Activated B cell treated with CpG ODN at 0.5 μM for 24 hours (primary cell): ENCODE measurements at regions not wholly inside any gene's neighbourhood (a gene's known extent, or its start where the extent isn't known, plus 50 kb on each side); places are given as distances from the start of the nearest gene placed in this dataset.

ENCODE experiments used
- ATAC-seq: fragments of 200-7000 bp; cut with Tn5 transposase; one replicate; pipeline ENCODE4 v1.10.0; 2021; ENCODE audit warnings: low read depth, mild to moderate bottlenecking, moderate library complexity
- CTCF ChIA-PET: fragments of 350-600 bp; sonication (Branson Sonifier 250); formaldehyde crosslinking; loops from one replicate; lab custom pipeline; 2021; ENCODE audit warnings: antibody characterized with exemption; lab: Charles Lee
- POLR2A ChIA-PET: fragments of 350-600 bp; sonication (Branson Sonifier 250); formaldehyde crosslinking; loops from one replicate; lab custom pipeline; 2021; ENCODE audit warnings: antibody characterized with exemption; lab: Charles Lee
- DNase-seq: peaks from one replicate; pipeline ENCODE4 v3.0.0; 2022
- H3K27ac Mint-ChIP-seq: one replicate; pipeline ENCODE4 v1.8.0; 2020; ENCODE audit warnings: mixed read lengths
- H3K27me3 Mint-ChIP-seq: one replicate; pipeline ENCODE4 v1.8.0; 2021; ENCODE audit warnings: mixed read lengths
- H3K36me3 Mint-ChIP-seq: one replicate; pipeline ENCODE4 v1.8.0; 2021; ENCODE audit warnings: low read depth, mixed read lengths
- H3K4me1 Mint-ChIP-seq: one replicate; pipeline ENCODE4 v1.8.0; 2021; ENCODE audit warnings: mixed read lengths
- H3K4me3 Mint-ChIP-seq: one replicate; pipeline ENCODE4 v1.8.0; 2020; ENCODE audit warnings: mild to moderate bottlenecking, mixed read lengths
- H3K9me3 Mint-ChIP-seq: one replicate; pipeline ENCODE4 v1.8.0; 2020; ENCODE audit warnings: mixed read lengths
- CTCF ChIP-seq: fragments of 200-600 bp; IDR thresholded peaks from one replicate; pipeline ENCODE4 v1.8.0; 2022; ENCODE audit warnings: antibody characterized with exemption, mild to moderate bottlenecking
- intact Hi-C: fragments of 100-400 bp; cut with micrococcal nuclease; formaldehyde crosslinking; loops from one replicate; pipeline ENCODE4 v1.15.1; 2024

- H3K27me3 Mint-ChIP-seq, result no peaks in the 10 kb centered on the region
- no peaks in the 10 kb centered on the region for H3K9me3 Mint-ChIP-seq
- H3K4me3 Mint-ChIP-seq, result no peak overlapping the region
- ATAC-seq (no peak), DNase-seq (no peak)
- TF ChIP-seq CTCF, result no peak
- no peaks in the 10 kb centered on the region for H3K4me1 Mint-ChIP-seq
- POLR2A ChIA-PET, result no interaction called here
- intact Hi-C loops, result no loop called here
- H3K36me3 Mint-ChIP-seq, result no peaks in the 10 kb centered on the region
- CTCF ChIA-PET, result no interaction called here
- no peak overlapping the region for H3K27ac Mint-ChIP-seq
Measured at GRCh38 chr6:16063580-16063979, 65.3 kb upstream of the MYLIP start.

GRCh38 chr6:16061818-16062217 is 67.1 kb upstream of the MYLIP start:
- Mint-ChIP-seq H3K27me3 (no peaks in the 10 kb centered on the region), H3K4me3 (no peak overlapping the region), H3K4me1 (no peaks in the 10 kb centered on the region), H3K9me3 (no peaks in the 10 kb centered on the region), H3K27ac (no peak overlapping the region), H3K36me3 (no peaks in the 10 kb centered on the region)
- ATAC-seq (no peak), DNase-seq (no peak)
- no peak for TF ChIP-seq CTCF
- ChIA-PET POLR2A (no interaction called here), CTCF (no interaction called here)
- intact Hi-C loops, result no loop called here

GRCh38 chr6:16060039-16060438 is 68.8 kb upstream of the MYLIP start:
- ATAC-seq (no peak), DNase-seq (no peak)
- CTCF ChIA-PET, result no interaction called here
- no peak for TF ChIP-seq CTCF
- Mint-ChIP-seq H3K9me3 (no peaks in the 10 kb centered on the region), H3K36me3 (no peaks in the 10 kb centered on the region), H3K4me1 (no peaks in the 10 kb centered on the region), H3K4me3 (no peak overlapping the region), H3K27me3 (no peaks in the 10 kb centered on the region), H3K27ac (no peak overlapping the region)
- intact Hi-C loops, result no loop called here
- POLR2A ChIA-PET, result no interaction called here

GRCh38 chr6:16059496-16059895 is 69.4 kb upstream of the MYLIP start:
- intact Hi-C loops, result no loop called here
- no peak overlapping the region for H3K4me3 Mint-ChIP-seq

GRCh38 chr6:16058929-16059345 is 69.9 kb upstream of the MYLIP start:
- Mint-ChIP-seq H3K9me3 (no peaks in the 10 kb centered on the region), H3K36me3 (no peaks in the 10 kb centered on the region), H3K4me3 (no peak overlapping the region), H3K27me3 (no peaks in the 10 kb centered on the region), H3K27ac (no peak overlapping the region), H3K4me1 (no peaks in the 10 kb centered on the region)
- ChIA-PET POLR2A (interaction anchor here (0.5 kb wide), 1 partner anchor 66 kb away, joined by 9 read pairs; no protein-coding TSS in a partner anchor), CTCF (no interaction called here)
- intact Hi-C loops, result no loop called here
- no peak for DNase-seq
- no peak for TF ChIP-seq CTCF
- ATAC-seq, result no peak

More at GRCh38 chr6:16059496-16059895, 69.4 kb upstream of the MYLIP start:
- ChIA-PET CTCF (no interaction called here), POLR2A (interaction anchor here (0.5 kb wide), 1 partner anchor 65 kb away, joined by 9 read pairs; no protein-coding TSS in a partner anchor)
- no peaks in the 10 kb centered on the region for H3K4me1 Mint-ChIP-seq
- no peak for ATAC-seq
- no peaks in the 10 kb centered on the region for H3K9me3 Mint-ChIP-seq
- no peak for TF ChIP-seq CTCF
- no peaks in the 10 kb centered on the region for H3K36me3 Mint-ChIP-seq
- H3K27ac Mint-ChIP-seq, result no peak overlapping the region
- no peaks in the 10 kb centered on the region for H3K27me3 Mint-ChIP-seq
- DNase-seq, result no peak
